Fibroblast of lung (primary cell): ENCODE measurements at regions not wholly inside any gene's neighbourhood (a gene's known extent, or its start where the extent isn't known, plus 50 kb on each side); places are given as distances from the start of the nearest gene placed in this dataset.

Experiments used
- DNase-seq, 2 donors: peaks; one replicate each; pipeline versions ENCODE4 v3.0.0 to v3.0.0-alpha.2; 2010; ENCODE audit warnings: low read depth in 2 of 2
- H2AFZ ChIP-seq: 2 replicates; pipeline ENCODE4 v1.5.1; 2012; ENCODE audit warnings: low read length, control low read depth, inconsistent platforms
- H3K27ac ChIP-seq: 2 replicates; pipeline ENCODE4 v1.5.1; 2011; ENCODE audit warnings: low read length, control low read depth; ENCODE audit not compliant: insufficient read depth
- H3K27me3 ChIP-seq: 2 replicates; pipeline ENCODE4 v1.5.1; 2011; ENCODE audit warnings: mild to moderate bottlenecking, low read length; ENCODE audit not compliant: control insufficient read depth, insufficient read depth
- H3K36me3 ChIP-seq: 2 replicates; pipeline ENCODE4 v1.5.1; 2011; ENCODE audit warnings: low read length; ENCODE audit not compliant: control insufficient read depth, insufficient read depth
- H3K4me1 ChIP-seq: 2 replicates; pipeline ENCODE4 v1.5.1; 2011; ENCODE audit warnings: low read length; ENCODE audit not compliant: control insufficient read depth, insufficient read depth; ENCODE audit errors: extremely low read depth
- H3K4me2 ChIP-seq: 2 replicates; pipeline ENCODE4 v1.5.1; 2011; ENCODE audit warnings: low read length, control low read depth; ENCODE audit not compliant: insufficient read depth; ENCODE audit errors: extremely low read depth
- H3K4me3 ChIP-seq, 4 experiments: fragments of 200-600 bp in 1 of 4; sonication (generic) in 1 of 4; replicated peaks in 1 of 4; 2 replicates each; pipeline ENCODE4 v1.5.1; 2011 to 2016; ENCODE audit warnings: low read length in 4 of 4, low read depth in 3 of 4, mild to moderate bottlenecking in 3 of 4, control low read depth in 2 of 4, inconsistent platforms in 1 of 4, mixed read lengths in 1 of 4; ENCODE audit not compliant: insufficient read depth in 1 of 4; ENCODE audit errors: control extremely low read depth in 1 of 4
- H3K79me2 ChIP-seq: 2 replicates; pipeline ENCODE4 v1.5.1; 2012; ENCODE audit warnings: mild to moderate bottlenecking, low read length, inconsistent platforms; ENCODE audit not compliant: control insufficient read depth, insufficient read depth
- H3K9ac ChIP-seq: 2 replicates; pipeline ENCODE4 v1.5.1; 2011; ENCODE audit warnings: mild to moderate bottlenecking, low read length, control low read depth; ENCODE audit not compliant: insufficient read depth
- H3K9me3 ChIP-seq: 2 replicates; pipeline ENCODE4 v1.5.1; 2012; ENCODE audit warnings: low read depth, low read length; ENCODE audit not compliant: control insufficient read depth, insufficient read depth
- H4K20me1 ChIP-seq: 2 replicates; pipeline ENCODE4 v1.5.1; 2011; ENCODE audit warnings: low read length; ENCODE audit not compliant: control insufficient read depth, insufficient read depth; ENCODE audit errors: extremely low read depth
- CTCF ChIP-seq, 2 donors: IDR thresholded peaks in 1 of 2; conservative IDR thresholded peaks in 1 of 2; 1 replicate in 1 of 2; 2 replicates in 1 of 2; pipeline ENCODE4 v1.5.1; 2011 to 2012; ENCODE audit warnings: low read length in 2 of 2, control low read depth in 1 of 2, inconsistent platforms in 1 of 2, low read depth in 1 of 2, mild to moderate bottlenecking in 1 of 2
- EZH2 ChIP-seq: IDR thresholded peaks from 2 replicates; pipeline ENCODE4 v1.5.1; 2012; ENCODE audit warnings: low read length, control low read depth, mild to moderate bottlenecking; ENCODE audit errors: missing control alignments

- DNase-seq = no peak
- Histone ChIP-seq H3K27me3 (no peaks in the 10 kb centered on the region), H3K4me3 (no peak overlapping the region), H2AFZ (no peak overlapping the region), H3K9ac (no peak overlapping the region), H3K4me1 (no peaks in the 10 kb centered on the region), H3K9me3 (no peaks in the 10 kb centered on the region), H3K79me2 (no peaks in the 10 kb centered on the region), H3K4me2 (no peak overlapping the region), H3K36me3 (no peaks in the 10 kb centered on the region), H4K20me1 (no peaks in the 10 kb centered on the region), H3K27ac (no peak overlapping the region)
- TF ChIP-seq EZH2 (no peak), CTCF (conservative IDR thresholded peaks at IDR 0.05 in 1 of 2, IDR thresholded peaks at IDR 0.05 in 1 of 2; ENCODE audit: low read depth in 1 of 2, low read length in 2 of 2) (no peak)
Measured at GRCh38 chr4:59094505-59094904, 1984.3 kb upstream of the IGFBP7 start.

GRCh38 chr4:59102311-59102710 is 1992.1 kb upstream of the IGFBP7 start:
- no peak overlapping the region for H2AFZ ChIP-seq
- no peak for DNase-seq
- H3K4me3 ChIP-seq = no peak overlapping the region
- no peak overlapping the region for H3K9ac ChIP-seq
- no peaks in the 10 kb centered on the region for H3K79me2 ChIP-seq
- H3K4me2 ChIP-seq = no peak overlapping the region
- H3K27ac ChIP-seq = no peak overlapping the region
- no peak for TF ChIP-seq EZH2
- TF ChIP-seq CTCF (conservative IDR thresholded peaks at IDR 0.05 in 1 of 2, IDR thresholded peaks at IDR 0.05 in 1 of 2; ENCODE audit: low read depth in 1 of 2, low read length in 2 of 2) = no peak
- H3K4me1 ChIP-seq = no peaks in the 10 kb centered on the region
- H3K27me3 ChIP-seq = no peaks in the 10 kb centered on the region
- no peaks in the 10 kb centered on the region for H4K20me1 ChIP-seq
- H3K9me3 ChIP-seq = no peaks in the 10 kb centered on the region
- H3K36me3 ChIP-seq = no peaks in the 10 kb centered on the region

- no peak for TF ChIP-seq EZH2
- no peak for TF ChIP-seq CTCF (conservative IDR thresholded peaks at IDR 0.05 in 1 of 2, IDR thresholded peaks at IDR 0.05 in 1 of 2; ENCODE audit: low read depth in 1 of 2, low read length in 2 of 2)
- no peak for DNase-seq
- no peak overlapping the region for H3K4me2 ChIP-seq
- no peak overlapping the region for H3K27ac ChIP-seq
- H3K4me1 ChIP-seq = no peaks in the 10 kb centered on the region
- H3K9ac ChIP-seq = no peak overlapping the region
- H3K36me3 ChIP-seq = no peaks in the 10 kb centered on the region
- H3K9me3 ChIP-seq = no peaks in the 10 kb centered on the region
- no peaks in the 10 kb centered on the region for H3K79me2 ChIP-seq
- H2AFZ ChIP-seq = no peak overlapping the region
- no peak overlapping the region for H3K4me3 ChIP-seq
- H3K27me3 ChIP-seq = no peaks in the 10 kb centered on the region
- no peaks in the 10 kb centered on the region for H4K20me1 ChIP-seq
Measured at GRCh38 chr4:59120287-59120814, 2010.2 kb upstream of the IGFBP7 start.
